ENCODE measurements at regions not wholly inside any gene's neighbourhood (a gene's known extent, or its start where the extent isn't known, plus 50 kb on each side); places are given as distances from the start of the nearest gene placed in this dataset.

- peak; percentile 21 for TF ChIP-seq RCOR1 (IDR thresholded peaks at IDR 0.05; ENCODE audit: insufficient replicate concordance, low read length)
Measured at GRCh38 chr9:110141227-110141793, 66.6 kb downstream of the C9orf152 start (continued).

GRCh38 chr9:110142253-110142652 lies 65.7 kb downstream of the C9orf152 start:
- Histone ChIP-seq H2BK20ac (ENCODE audit: low read depth, low read length) (no peak overlapping the region), H3K56ac (ENCODE audit: extremely low read depth, insufficient read depth, low read length) (no peak overlapping the region), H3K14ac (replicated peaks; ENCODE audit: low read depth, low read length) (peak overlapping the region; percentile 43; the same call in 1 of the 2 replicates), H2AFZ (replicated peaks; ENCODE audit: low read length, poor library complexity) (no peak overlapping the region), H3K4me1 (ENCODE audit: control insufficient read depth, insufficient read depth, low read length) (peaks cover 30% of the 10 kb centered on the region), H2BK15ac (ENCODE audit: low read depth, low read length) (no peak overlapping the region; the same call in 2 of the 3 replicates), H3K4me2 (ENCODE audit: low read depth, low read length) (no peak overlapping the region), H3K9me1 (ENCODE audit: insufficient read depth, low read length) (peaks cover 47% of the 10 kb centered on the region), H3K23ac (ENCODE audit: low read depth, low read length) (peak overlapping the region; percentile 63; the same call in 1 of the 2 replicates), H3K36me3 (ENCODE audit: control insufficient read depth, insufficient read depth, low read length) (peaks cover 23% of the 10 kb centered on the region), H2BK5ac (ENCODE audit: low read depth, low read length, poor library complexity, severe bottlenecking) (peak overlapping the region; percentile 69), H4K20me1 (ENCODE audit: insufficient read depth, low read length) (peaks cover 92% of the 10 kb centered on the region), H3K27ac (ENCODE audit: insufficient read depth, low read length) (peak overlapping the region; percentile 36; the same call in 1 of the 2 replicates), H3K9ac (ENCODE audit: low read depth, low read length) (no peak overlapping the region), H4K5ac (ENCODE audit: low read depth, low read length) (peak overlapping the region; percentile 9; the same call in 1 of the 2 replicates), H3K27me3 (ENCODE audit: control insufficient read depth, insufficient read depth, low read length) (no peaks in the 10 kb centered on the region), H2AK9ac (replicated peaks; ENCODE audit: low read depth, low read length, poor library complexity) (no peak overlapping the region), H3K18ac (ENCODE audit: low read depth, low read length) (peak overlapping the region; percentile 8; the same call in 1 of the 2 replicates), H4K91ac (ENCODE audit: insufficient read depth, low read depth, low read length) (no peak overlapping the region), H3K9me3 (ENCODE audit: control insufficient read depth, insufficient read depth, low read length) (no peaks in the 10 kb centered on the region), H3K79me1 (ENCODE audit: low read depth in 1 of 2, low read length in 2 of 2) (peaks cover 20 to 83% of the 10 kb centered on the region in 2 experiments), H3K4ac (ENCODE audit: low read depth, low read length) (peak overlapping the region; percentile 8; the same call in 1 of the 2 replicates), H3K4me3 (ENCODE audit: insufficient read depth, low read depth, low read length) (no peak overlapping the region), H4K8ac (ENCODE audit: low read depth in 2 of 2, low read length in 2 of 2) (peak overlapping the region in 1 of 2 experiments; percentile 35; a peak in 3 of 4 replicates), H2BK120ac (ENCODE audit: low read depth, low read length) (peak overlapping the region; percentile 16; the same call in 1 of the 2 replicates), H2AK5ac (ENCODE audit: low read depth, low read length) (no peak overlapping the region)
- ChIA-PET CTCF (interaction anchor here (1.6 kb wide), 1 partner anchor 10 kb away, joined by 3 read pairs; no protein-coding TSS in a partner anchor), POLR2A (ENCODE audit: unreplicated experiment) (no interaction called here)
- intact Hi-C loops (cut with micrococcal nuclease) (no loop called here), in situ Hi-C loops (cut with MboI; ENCODE audit: low sequenced_read_pairs) (no loop called here), dilution Hi-C loops (cut with HindIII; ENCODE audit: low sequenced_read_pairs, unreplicated experiment) (no loop called here)
- ATAC-seq (ENCODE audit: low read depth) (no peak), DNase-seq (no peak)
- WGBS, 2 experiments (ENCODE audit: extremely low coverage in 2 of 2, insufficient read length in 1 of 2): no CpG with 5 or more reads among the region's 3 CpGs
- BruUV-seq (replicated peaks): no TSS peak
- TF ChIP-seq MAZ (IDR thresholded peaks at IDR 0.05; ENCODE audit: borderline replicate concordance, low read depth, low read length) (no peak), SMC3 (IDR thresholded peaks at IDR 0.05; ENCODE audit: low read depth, low read length) (no peak), RCOR1 (IDR thresholded peaks at IDR 0.05; ENCODE audit: insufficient replicate concordance, low read length) (no peak), MXI1 (IDR thresholded peaks at IDR 0.05; ENCODE audit: borderline replicate concordance, low read depth, low read length) (no peak), RFX5 (IDR thresholded peaks at IDR 0.05; ENCODE audit: low read depth, low read length) (no peak), CEBPB (IDR thresholded peaks at IDR 0.05; ENCODE audit: low read depth, low read length) (no peak)

All from IMR-90 (cell line).